Left kidney (tissue), 1 donor: ENCODE measurements at regions not wholly inside any gene's neighbourhood (a gene's known extent, or its start where the extent isn't known, plus 50 kb on each side); places are given as distances from the start of the nearest gene placed in this dataset.
"Not testable (repeated sequence)": the region's sequence is repeated elsewhere in the genome, so short reads cannot be mapped to it uniquely, and the experiment has no call there.

Experiments used
- DNase-seq: peaks from one replicate; pipeline ENCODE4 v3.0.0-alpha.2; 2013

DNA sequence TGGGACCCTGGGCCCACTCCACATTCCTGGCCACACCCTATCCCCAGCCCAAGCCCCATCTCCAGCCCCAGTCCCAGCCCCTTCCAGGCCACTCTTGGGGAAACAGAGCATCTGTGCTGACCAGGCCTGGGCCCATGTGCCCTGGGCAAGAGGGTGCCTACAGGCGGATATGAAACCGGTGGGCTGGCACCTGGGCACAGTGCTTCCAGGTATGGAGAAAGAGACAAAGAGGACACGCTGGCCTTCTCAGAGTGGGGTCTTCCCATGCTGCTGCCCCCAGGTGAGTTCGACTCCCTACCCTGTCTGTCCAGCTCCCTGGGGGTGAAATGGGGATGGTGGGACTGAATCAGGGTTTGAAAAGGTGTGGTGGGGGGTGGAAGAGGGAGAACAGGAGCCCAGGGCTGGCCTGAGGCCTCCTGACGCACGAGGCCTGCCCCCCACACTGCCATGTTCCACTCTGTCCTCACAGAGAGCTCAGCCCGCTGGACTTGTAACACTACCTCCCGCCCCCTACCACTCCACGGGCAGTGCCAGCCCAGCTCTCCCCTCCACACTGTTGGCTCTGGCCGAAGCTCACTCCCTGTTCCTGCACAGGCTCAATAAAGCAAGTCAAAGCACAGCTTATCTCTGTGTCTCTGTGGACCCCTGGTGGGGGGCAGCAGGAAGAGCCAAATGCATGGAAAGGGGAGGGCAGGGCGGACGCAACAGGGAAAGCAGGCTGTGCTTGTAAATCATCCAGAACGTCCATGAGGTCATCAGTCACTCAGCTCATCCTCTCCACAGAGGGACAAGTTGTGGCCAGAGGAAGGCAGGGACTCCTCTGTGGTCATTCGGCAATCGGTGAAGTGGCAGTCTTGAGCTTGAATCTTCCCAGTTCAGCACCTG, 71.1 kb upstream of the TMEM97 start:
- peak; percentile 26 for DNase-seq

DNA sequence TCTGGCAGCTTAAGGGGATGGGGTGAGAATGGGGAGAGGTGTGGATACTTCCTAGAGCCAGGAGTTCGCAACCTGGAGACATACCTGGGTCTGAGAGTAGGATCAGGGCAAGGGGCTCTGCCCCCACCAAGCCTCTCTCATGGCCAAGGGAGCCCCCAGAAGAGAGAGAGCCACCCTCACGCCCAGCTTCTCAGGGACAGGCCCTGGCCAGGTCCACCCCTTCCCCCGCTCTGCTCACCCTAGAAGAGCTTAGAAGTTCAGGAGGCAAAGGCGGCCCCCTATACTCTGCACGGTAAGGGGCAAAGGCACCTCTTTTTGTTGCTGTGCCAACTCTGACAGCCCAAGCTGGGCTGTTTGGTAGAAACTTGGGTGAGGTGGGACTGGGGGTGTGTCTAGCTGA, 69.3 kb upstream of the TMEM97 start:
- DNase-seq, result no peak

DNA sequence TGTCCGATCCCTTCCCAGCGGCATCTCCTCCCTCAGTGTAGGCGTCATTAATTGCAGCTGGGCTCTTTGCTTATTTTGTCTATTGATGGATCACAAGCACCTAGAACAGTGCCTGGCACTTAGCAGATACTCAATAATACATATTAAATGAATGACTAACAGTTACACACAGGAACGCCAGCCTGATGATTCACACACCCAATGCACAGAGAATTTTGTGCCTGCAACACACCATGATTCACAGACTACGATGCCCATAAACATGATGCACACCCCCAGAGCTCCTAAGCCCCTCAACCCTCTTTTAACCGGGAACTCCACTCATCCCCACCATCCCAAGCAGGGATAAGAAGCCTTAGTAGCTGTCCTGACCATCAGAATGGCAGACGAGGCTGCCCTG, 66.6 kb upstream of the TMEM97 start:
- DNase-seq, result no peak

DNA sequence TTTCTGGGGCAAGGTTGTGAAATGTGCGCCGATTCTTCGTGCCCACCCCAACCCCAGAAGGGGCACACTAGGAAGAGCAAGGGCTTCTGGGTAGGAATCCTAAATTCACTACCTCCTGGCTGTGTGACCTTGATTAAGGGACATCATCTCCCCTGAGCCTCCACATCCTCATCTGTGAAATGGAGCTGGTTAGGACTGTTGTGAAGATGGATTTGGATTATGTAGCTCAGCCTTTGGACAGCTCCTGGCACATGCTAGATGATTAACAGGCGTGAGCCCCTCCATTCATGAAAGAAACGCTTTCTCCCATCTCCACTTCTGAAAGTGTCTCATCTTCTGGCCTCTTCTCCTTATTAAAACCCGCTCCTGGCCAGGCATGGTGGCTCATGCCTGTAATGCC, 65.3 kb upstream of the TMEM97 start:
- DNase-seq, result no peak

DNA sequence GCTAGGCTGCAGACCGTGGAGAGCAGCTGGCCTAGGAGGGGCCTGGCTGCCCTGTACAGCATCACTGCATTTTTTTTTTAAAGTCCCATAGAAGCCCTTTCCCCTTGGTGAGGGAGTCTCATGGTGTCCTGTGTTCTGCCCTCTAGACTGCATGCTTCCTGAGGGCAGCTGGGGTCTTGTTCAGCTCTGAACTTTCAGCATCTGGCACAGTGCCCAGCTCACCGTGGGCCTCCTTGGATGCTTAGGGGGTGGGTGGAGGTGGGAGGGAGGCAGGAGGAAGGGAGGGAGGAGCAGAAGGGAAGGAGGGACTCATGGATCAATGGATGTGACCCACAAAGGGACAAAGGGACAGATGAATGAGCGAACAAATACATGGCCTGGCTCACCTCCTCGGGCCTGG, 63.4 kb upstream of the TMEM97 start:
- no peak for DNase-seq

DNA sequence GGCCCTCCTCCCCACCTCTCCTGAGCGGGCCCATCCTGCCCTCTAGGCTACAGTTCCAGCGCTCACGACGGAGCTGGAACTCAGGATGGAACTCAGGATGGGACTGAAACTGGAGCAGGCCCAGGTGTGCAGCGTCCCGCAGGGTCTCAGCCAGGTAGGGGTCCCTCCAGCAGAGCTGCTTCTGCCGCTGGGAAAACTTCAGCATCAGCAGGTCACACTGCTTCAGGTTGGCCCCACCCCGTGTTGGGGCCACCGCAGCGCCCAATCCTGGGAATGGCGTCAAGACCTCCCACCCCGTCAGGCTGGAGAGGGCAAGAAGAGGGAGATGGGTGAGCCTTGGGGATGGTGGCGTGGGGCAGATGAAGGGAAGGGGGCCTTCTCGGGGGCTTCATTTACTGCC, 62.6 kb upstream of the TMEM97 start:
- DNase-seq, result no peak

DNA sequence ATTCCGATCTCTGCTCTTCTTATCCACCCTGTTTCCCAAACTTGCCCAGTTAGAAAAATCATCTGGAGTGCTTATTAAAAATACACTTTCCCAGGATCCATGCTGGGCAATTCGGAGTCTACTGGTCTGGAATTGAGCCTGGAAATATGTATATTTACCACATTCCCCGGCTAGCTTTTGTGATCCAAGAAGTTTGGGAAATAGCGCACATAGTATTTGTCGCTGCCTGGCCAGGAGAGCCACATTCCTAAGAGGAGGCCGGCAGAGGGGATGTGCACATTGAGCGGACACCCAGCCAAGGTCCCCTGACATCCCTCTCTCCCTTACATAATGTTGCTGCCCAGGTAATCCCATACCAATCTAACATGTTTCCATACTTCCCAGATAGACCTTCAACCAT, 62.1 kb upstream of the TMEM97 start:
- DNase-seq, result no peak

DNA sequence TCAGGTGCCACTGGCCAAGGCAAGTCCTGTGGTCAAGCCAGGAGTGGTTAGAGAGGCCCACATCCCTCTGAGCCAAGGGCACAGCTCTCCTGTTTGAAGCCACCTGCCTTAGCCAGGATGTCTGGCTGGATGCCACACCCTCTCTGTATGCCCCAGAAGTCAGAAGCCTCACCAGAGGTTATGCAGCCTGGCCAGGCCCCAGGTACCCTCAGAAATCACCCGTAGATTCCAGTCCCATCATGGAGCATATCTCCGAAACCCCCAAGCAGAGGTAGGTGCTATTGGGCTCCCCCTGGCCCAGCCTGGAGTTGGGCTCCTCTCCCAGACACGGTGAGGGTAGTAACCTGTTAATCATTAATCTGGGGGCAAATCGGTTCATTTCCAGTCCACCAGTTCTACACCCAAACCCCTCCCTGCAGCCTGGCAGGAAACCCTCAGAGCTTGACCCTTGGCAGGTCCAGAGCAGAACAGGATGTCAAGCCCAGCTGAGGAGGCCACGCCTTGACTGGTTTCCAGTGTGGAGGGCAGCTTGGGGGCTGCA, 60.6 kb upstream of the TMEM97 start:
- DNase-seq, result peak; percentile 41

DNA sequence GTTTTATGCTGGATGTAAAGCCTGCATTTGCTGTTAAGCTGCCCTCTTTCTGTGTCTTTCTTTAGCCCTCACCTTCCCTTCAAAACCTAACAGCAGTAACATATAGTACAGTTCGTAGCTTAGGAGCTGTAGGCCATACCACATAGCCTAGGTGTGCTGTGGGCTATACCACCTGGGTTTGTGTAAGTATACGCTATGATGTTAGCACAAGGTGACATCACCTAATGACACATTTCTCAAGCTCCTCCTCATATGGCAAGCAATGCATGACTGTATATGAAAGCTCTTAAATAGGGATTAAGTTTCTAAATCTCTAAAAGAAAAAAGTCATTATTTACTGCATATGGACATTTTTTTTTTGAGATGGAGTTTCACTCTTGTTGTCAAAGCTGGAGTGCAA, 57.8 kb upstream of the TMEM97 start:
- DNase-seq, result no peak

DNA sequence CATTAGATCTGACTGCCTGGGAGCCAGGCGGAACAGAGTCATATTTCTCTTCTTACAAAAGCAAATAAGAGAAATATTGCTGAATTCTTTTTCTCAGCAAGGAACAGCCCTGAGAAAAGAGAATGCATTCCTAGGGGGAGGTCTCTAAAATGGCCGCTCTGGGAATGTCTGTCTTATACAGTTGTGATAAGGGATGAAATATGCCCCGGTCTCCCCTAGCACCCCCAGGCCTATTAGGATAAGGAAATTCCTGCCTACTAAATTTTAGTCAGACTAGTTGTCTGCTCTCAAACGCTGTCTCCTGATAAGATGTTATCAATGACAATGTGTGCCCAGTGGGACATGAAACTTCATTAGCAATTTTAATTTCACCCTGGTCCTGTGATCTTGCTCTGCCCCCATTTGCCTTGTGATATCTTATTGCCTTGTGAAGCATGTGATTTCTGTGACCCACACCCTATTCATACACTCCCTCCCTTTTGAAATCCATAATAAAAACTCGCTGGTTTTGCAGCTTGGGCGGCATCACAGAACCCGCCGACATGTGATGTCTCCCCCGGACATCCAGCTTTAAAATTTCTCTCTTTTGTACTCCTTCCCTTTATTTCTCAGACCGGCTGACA, 56.8 kb upstream of the TMEM97 start:
- not testable (repeated sequence) for DNase-seq

DNA sequence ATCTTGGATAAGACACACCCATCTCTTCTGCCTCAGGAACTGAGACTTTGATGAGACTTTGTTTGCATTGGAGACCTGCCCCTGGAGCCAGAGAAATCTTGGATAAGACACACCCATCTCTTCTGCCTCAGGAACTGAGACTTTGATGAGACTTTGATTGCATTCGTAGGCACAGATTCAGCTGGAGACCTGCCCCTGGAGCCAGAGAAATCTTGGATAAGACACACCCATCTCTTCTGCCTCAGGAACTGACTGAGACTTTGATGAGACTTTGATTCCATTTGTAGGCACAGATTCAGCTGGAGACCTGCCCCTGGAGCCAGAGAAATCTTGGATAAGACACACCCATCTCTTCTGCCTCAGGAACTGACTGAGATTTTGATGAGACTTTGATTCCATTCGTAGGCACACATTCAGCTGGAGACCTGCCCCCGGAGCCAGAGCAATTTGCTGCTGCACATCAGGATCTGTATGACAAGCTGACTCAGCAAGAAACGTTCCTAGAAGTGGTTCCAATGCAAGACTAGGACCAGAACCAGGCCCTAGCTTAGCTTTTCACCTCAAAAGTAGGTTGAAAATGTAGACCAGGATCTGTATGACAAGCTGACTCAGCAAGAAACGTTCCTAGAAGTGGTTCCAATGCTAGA, 54.0 kb upstream of the TMEM97 start:
- DNase-seq, result not testable (repeated sequence)

DNA sequence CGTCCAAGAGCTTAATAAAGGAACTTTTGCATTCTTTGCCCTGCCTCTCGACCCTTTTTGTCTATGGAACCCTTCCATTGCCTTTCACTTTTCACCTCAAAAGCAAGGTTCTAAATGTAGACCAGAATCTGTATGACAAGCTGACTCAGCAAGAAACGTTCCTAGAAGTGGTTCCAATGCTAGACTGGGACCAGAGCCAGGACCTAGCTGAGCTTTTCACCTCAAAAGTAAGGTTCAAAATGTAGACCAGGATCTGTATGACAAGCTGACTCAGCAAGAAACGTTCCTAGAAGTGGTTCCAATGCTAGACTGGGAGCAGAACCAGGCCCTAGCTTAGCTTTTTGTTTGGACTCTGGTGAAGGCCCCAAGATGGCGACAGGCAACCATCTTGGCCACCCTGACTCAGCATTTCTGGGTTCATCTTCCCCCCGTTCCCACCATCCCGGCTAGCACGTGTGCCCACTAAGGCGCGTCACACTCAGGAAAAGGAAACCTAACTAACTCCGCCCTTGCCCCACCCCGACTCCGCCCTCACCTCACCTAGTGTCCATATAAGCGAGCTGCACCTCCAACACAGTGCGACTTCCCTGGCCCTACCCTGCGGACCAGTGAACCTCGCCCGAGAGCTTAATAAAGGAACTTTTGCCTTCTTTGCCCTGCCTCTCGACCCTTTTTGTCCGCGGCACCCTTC, 53.0 kb upstream of the TMEM97 start:
- DNase-seq, result not testable (repeated sequence)

DNA sequence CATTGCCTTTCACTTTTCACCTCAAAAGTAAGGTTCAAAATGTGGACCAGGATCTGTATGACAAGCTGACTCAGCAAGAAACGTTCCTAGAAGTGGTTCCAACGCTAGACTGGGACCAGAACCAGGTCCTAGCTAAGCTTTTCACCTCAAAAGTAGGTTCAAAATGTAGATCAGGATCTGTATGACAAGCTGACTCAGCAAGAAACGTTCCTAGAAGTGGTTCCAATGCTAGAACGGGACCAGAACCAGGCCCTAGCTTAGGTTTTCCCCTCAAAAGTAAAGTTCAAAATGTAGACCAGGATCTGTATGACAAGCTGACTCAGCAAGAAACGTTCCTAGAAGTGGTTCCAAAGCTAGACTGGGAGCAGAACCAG, 52.5 kb upstream of the TMEM97 start:
- DNase-seq, result not testable (repeated sequence)

DNA sequence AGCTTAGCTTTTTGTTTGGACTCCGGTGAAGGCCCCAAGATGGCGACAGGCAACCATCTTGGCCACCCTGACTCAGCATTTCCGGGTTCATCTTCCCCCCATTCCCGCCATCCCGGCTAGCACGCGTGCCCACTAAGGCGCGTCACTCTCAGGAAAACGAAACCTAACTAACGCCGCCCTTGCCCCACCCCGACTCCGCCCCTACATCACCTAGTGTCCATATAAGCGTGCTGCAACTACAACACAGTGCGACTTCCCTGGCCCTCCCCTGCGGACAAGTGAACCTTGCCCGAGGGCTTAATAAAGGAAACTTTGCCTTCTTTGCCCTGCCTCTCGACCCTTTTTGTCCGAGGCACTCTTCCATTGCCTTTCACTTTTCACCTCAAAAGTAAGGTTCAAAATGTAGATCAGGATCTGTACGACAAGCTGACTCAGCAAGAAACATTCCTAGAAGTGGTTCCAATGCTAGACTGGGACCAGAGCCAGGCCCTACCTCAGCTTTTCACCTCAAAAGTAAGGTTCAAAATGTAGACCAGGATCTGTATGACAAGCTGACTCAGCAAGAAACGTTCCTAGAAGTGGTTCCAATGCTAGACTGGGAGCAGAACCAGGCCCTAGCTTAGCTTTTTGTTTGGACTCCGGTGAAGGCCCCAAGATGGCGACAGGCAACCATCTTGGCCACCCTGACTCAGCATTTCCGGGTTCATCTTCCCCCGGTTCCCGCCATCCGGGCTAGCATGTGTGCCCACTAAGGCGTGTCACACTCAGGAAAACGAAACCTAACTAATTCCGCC, 51.9 kb upstream of the TMEM97 start:
- not testable (repeated sequence) for DNase-seq

DNA sequence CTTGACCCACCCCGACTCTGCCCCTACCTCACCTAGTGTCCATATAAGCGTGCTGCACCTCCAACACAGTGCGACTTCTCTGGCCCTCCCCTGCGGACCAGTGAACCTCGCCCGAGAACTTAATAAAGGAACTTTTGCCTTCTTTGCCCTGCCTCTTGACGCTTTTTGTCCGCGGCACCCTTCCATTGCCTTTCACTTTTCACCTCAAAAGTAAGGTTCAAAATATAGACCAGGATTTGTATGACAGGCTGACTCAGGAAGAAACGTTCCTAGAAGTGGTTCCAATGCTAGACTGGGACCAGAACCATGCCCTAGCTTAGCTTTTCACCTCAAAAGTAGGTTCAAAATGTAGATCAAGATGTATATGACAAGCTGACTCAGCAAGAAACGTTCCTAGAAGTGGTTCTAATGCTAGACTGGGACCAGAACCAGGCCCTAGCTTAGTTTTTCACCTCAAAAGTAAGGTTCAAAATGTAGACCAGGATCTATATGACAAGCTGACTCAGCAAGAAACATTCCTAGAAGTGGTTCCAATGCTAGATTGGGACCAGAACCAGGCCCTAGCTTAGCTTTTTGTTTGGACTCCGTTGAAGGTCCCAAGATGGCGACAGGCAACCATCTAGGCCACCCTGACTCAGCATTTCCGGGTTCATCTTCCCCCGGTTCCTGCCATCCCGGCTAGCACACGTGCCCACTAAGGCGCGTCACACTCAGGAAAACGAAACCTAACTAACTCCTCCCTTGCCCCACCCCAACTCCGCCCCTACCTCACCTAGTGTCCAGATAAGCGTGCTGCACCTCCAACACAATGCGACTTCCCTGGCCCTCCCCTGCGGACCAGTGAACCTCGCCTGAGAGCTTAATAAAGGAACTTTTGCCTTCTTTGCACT, 51.0 kb upstream of the TMEM97 start:
- DNase-seq, result no peak

DNA sequence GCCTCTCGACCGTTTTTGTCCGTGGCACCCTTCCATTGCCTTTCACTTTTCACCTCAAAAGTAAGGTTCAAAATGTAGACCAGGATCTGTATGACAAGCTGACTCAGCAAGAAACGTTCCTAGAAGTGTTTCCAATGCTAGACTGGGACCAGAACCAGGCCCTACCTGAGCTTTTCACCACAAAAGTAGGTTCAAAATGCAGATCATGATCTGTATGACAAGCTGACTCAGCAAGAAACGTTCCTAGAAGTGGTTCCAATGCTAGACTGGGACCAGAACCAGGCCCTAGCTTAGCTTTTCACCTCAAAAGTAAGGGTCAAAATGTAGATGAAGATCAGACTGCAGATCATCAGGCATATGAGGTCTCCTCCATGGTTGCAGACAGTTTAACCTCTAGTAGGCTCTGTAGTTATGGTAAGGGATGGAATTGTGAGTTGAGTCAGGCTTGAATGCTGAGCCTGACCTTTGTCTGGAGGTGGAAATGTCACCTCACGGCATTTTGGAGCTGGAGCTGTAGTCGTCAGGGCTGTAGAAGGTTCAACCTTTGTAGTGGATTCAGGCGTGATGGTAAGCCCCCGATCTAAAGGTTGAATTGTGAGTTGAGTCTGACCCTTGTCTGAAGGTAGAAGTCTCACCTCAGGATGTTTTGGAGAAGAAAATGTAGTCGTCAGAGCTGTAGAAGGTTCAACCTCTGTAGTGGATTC, 50.2 kb upstream of the TMEM97 start:
- DNase-seq, result no peak
